ENCODE measurements at regions not wholly inside any gene's neighbourhood (a gene's known extent, or its start where the extent isn't known, plus 50 kb on each side); places are given as distances from the start of the nearest gene placed in this dataset.

DNA sequence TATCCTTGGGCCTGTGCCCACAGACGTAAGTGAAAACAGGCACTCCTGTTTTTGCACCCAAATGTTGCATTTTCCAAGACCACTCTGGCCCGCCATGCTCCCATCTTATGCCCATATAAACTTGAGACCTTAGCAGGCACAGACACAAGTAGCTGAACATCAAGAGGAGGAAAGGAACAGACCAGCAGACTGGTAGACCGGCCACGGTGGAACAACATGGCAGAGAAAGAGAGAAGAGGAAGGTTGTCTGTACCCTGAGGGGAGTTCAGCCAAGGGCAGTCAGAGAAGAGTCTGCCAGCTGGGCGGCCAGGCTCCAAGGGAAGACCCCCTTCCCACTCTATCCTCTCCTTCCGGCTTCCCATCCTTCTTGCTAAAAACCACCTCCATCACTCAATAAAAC lies 85.3 kb downstream of the GPR37 start:
- Histone ChIP-seq H2AFZ (ENCODE audit: low read length) (peak overlapping the region; percentile 86; the same call in 1 of the 2 replicates), H3K27ac (ENCODE audit: low read depth, low read length) (no peak overlapping the region), H3K4me1 (replicated peaks in 1 of 4; ENCODE audit: control insufficient read depth in 3 of 4, insufficient read depth in 4 of 4, low read length in 3 of 4) (peaks cover 0 to 6% (median 0%) of the 10 kb centered on the region in 4 experiments; a peak in 1 of 7 replicates), H3K56ac (replicated peaks; ENCODE audit: insufficient read length, low read depth, low read length) (no peak overlapping the region), H3K4me2 (ENCODE audit: insufficient read depth in 1 of 2, low read depth in 2 of 2, low read length in 2 of 2) (no peak overlapping the region), H4K8ac (ENCODE audit: extremely low read depth, insufficient read depth, low read length) (no peak overlapping the region), H3K4ac (replicated peaks; ENCODE audit: insufficient read length, low read depth, low read length) (no peak overlapping the region), H2BK5ac (ENCODE audit: low read depth, low read length) (no peak overlapping the region), H3K27me3 (replicated peaks in 1 of 4; ENCODE audit: control insufficient read depth in 3 of 4, extremely low read depth in 1 of 4, insufficient read depth in 3 of 4, low read length in 3 of 4) (no peaks in the 10 kb centered on the region), H3K36me3 (ENCODE audit: control insufficient read depth in 2 of 4, insufficient read depth in 4 of 4, low read length in 3 of 4) (no peaks in the 10 kb centered on the region), H3K23ac (ENCODE audit: insufficient read length) (no peak overlapping the region), H3K79me2 (ENCODE audit: control insufficient read depth in 1 of 2, insufficient read depth in 2 of 2, low read length in 2 of 2) (no peaks in the 10 kb centered on the region), H2BK15ac (ENCODE audit: low read length) (no peak overlapping the region), H4K20me1 (replicated peaks in 1 of 2; ENCODE audit: control insufficient read depth in 1 of 2, insufficient read depth in 2 of 2, low read length in 2 of 2) (no peaks in the 10 kb centered on the region), H3K9me3 (ENCODE audit: insufficient read depth in 2 of 2, low read depth in 1 of 2, low read length in 1 of 2) (no peaks in the 10 kb centered on the region), H3K79me1 (ENCODE audit: low read depth, low read length) (no peaks in the 10 kb centered on the region), H2BK20ac (ENCODE audit: low read length) (no peak overlapping the region), H2AK5ac (ENCODE audit: low read depth, low read length) (no peak overlapping the region), H3K23me2 (ENCODE audit: low read depth, low read length) (no peaks in the 10 kb centered on the region), H3K14ac (ENCODE audit: insufficient read length) (no peak overlapping the region), H4K5ac (ENCODE audit: insufficient read length, low read depth, low read length) (no peak overlapping the region), H3K9ac (replicated peaks in 1 of 4; ENCODE audit: extremely low read depth in 1 of 4, low read depth in 3 of 4, low read length in 3 of 4) (no peak overlapping the region), H2BK12ac (ENCODE audit: low read depth, low read length) (0 out of 2 replicates have a peak overlapping the region, but pooled peaks have one; percentile 62), H4K91ac (replicated peaks; ENCODE audit: insufficient read length, low read length) (no peak overlapping the region), H3K4me3 (ENCODE audit: extremely low read depth in 1 of 4, insufficient read depth in 2 of 4, low read depth in 3 of 4, low read length in 4 of 4) (no peak overlapping the region), H3K18ac (ENCODE audit: extremely low read depth, low read length) (no peak overlapping the region), H2BK120ac (replicated peaks; ENCODE audit: low read depth, low read length) (no peak overlapping the region)
- 92% methylated on average over 6 of the region's 6 CpGs; no CpG with 5 or more reads in 1 of the 2 experiments for WGBS, 2 experiments (ENCODE audit: extremely low coverage in 1 of 2, insufficient coverage in 1 of 2, insufficient read length in 1 of 2, insufficient replicate concordance in 2 of 2, low coverage in 1 of 2, low lambda C conversion rate in 2 of 2, missing lambda C conversion rate in 1 of 2)
- ChIA-PET CTCF (ENCODE audit: partially characterized antibody) (interaction anchor here (0.8 to 1.0 kb wide), 3 partner anchors 9 to 84 kb away, joined by 3 to 4 read pairs (median 3); no protein-coding TSS in a partner anchor), POLR2A (ENCODE audit: partially characterized antibody) (no interaction called here)
- FAIRE-seq (no peak), DNase-seq (ENCODE audit: low read depth in 1 of 2, low spot score in 2 of 2) (no peak)
- TF ChIP-seq CTBP2 (IDR thresholded peaks at IDR 0.05; ENCODE audit: borderline replicate concordance, insufficient read depth, insufficient read length, low read length) (no peak), MAFK (IDR thresholded peaks at IDR 0.05; ENCODE audit: low read depth, low read length) (no peak), SRF (IDR thresholded peaks at IDR 0.05; ENCODE audit: low read depth, low read length) (no peak), HDAC6 (IDR thresholded peaks at IDR 0.05; ENCODE audit: low read depth, low read length) (no peak), KDM1A (IDR thresholded peaks at IDR 0.05; ENCODE audit: borderline replicate concordance, low read length) (no peak), ZNF274 (IDR thresholded peaks at IDR 0.05; ENCODE audit: borderline replicate concordance, extremely low read depth, low read length) (no peak), ASH2L (IDR thresholded peaks at IDR 0.05; ENCODE audit: low read length) (no peak), NANOG (IDR thresholded peaks at IDR 0.05; ENCODE audit: insufficient read depth, low read depth, low read length, poor library complexity, severe bottlenecking) (no peak), RNF2 (IDR thresholded peaks at IDR 0.05; ENCODE audit: borderline replicate concordance, low read depth, low read length, missing control alignments, poor library complexity, severe bottlenecking) (no peak), KDM4A (IDR thresholded peaks at IDR 0.05; ENCODE audit: low read depth, low read length, severe bottlenecking) (no peak), USF2 (IDR thresholded peaks at IDR 0.05; ENCODE audit: low read length) (no peak), BACH1 (IDR thresholded peaks at IDR 0.05; ENCODE audit: low read length) (no peak), RXRA (IDR thresholded peaks at IDR 0.05; ENCODE audit: insufficient read depth, low read depth, low read length) (no peak)
